ENCODE measurements at regions not wholly inside any gene's neighbourhood (a gene's known extent, or its start where the extent isn't known, plus 50 kb on each side); places are given as distances from the start of the nearest gene placed in this dataset.
"Not testable (repeated sequence)": the region's sequence is repeated elsewhere in the genome, so short reads cannot be mapped to it uniquely, and the experiment has no call there.

DNA sequence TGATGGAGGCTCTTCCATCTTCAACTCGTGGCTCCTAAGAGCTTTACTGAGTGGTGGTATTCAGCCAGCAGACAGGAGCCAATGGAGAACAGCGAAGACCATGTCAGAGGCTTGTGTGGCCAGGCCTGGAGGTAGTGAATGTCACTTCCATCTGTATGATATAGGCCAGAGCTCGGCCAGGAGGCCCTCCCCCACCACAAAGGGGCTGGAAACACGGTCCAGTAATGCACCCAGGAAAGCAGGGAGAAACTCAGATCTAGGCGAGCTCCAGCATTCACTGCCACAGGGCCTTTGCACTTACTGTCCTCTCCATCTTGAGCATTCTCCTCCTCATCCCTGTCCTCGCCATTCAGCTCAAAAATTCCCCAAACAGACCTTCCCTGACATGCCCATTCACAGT is 555.3 kb upstream of the C16orf82 start:
- DNase-seq, result no peak

DNA sequence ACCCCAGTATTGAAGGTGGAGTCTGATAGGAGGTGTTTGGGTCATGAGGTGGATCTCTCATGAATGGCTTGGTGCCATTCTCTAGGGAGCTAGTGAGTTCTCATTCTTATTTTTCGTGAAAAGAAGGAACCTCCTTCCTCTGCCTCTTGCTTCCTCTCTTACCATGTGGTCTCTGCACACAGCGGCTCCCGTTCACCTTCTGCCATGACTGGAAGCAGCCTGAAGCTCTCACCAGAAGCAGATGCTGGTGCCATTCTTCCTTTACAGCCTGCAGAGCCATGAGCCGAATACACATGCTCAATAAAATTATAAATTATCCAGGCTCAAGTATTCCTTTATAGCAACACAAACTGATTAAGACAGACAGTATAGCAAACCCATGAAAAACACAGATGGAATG is 545.1 kb upstream of the C16orf82 start:
- DNase-seq, result no peak

DNA sequence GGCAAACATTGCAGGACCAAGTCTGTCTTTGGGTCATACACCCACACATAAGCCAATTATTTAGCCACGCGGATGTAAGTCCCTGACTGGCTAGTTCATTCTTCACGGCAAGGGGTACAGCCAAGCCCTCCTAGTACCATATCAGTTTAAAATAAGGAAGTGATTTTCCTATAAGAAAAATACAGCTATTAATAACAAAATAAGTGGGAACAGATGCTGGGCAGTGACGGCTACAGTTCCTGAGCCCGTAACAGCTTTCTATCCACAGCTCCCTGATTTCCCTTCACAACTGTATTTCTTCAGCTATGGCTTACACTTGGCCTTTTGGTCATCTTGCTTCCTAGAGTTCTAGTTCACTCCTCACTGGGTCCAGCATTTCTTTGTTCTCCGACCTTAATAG is 542.4 kb upstream of the C16orf82 start:
- no peak for DNase-seq

DNA sequence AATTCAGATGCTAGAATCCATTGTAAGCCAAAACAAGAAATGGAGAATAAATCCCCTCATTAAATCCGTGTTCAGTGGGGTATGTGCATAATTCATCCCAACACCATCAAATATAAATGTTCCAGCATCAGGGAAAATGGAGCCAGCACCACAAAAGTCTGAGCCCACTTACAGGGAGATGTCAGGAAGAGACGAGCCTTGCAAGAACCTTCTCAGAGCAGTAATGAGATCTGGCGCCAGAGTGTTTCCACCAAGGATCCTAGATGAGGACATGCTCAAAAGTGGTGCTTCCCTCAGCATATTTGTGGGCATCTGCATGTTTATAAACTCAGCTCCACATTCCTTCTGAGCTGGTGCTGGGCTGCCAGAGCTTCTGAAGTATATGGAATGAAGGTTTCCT is 541.9 kb upstream of the C16orf82 start:
- no peak for DNase-seq

DNA sequence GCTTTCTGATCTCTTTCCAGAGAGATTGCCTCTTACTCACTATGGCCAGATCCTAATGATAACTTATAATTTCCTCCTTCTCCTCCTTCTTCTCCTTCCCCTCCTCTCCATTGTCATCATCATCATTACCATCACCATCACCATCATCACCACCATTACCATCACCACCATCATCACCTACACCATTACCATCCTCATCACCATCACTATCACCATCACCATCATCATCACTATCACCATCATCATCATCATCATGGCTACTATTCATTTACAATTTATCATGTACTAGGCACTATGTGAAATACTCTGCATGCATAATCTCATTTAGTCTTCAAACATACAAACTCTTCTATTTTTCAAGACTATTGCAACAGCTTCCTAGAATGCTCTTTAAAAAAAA is 540.9 kb upstream of the C16orf82 start:
- DNase-seq, result no peak

DNA sequence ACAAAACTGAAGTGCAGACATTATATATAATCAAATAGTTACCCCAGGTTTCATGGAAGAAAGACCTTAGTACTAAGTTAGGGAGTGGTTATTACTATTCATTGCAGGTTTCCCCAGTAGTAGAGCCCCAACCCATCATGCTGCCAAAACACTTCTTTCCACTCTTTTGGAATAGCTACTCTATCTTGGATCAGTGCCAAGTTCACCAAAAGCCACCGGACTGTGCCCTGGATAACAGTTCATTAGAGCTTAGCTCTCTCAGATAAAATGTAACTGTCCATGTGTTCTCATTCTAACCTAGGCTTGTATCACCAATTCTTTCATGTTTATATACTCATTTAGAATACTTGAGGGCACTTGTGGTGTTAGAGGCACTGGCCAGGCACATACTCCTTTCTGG is 540.1 kb upstream of the C16orf82 start:
- DNase-seq, result no peak

DNA sequence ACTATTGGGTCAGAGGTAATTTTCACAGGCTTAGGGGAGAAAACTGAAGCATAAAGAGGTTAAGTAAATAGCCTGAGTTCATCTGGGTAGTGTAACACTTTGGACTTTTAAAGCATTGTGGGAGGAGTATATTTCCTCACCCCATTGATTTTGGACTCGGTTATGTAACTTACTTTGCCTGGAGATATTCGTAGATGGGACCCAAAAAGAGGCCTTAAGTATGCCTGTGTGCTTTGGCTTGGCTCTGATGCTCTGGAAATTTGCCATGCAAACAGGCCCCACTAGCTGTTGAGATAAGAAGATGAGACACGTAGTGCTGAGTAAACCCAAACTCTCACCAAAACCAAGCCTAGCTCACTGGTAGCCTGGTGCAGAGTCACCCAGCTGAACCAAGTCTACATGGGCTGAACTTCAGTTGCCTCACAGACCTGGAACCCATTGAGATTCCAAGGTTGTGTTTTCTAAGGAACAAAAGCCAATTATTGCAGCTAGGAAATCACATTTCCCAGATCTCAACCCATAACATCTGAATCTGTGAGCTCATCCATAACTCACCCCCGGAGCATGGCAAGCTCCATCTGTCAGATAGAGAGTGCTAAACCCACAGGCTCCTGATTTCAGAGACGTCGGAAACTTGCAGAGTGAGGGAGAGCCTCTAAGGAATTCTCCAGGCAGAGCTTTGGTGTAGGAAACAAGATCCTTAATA is 536.0 kb upstream of the C16orf82 start:
- no peak for DNase-seq

DNA sequence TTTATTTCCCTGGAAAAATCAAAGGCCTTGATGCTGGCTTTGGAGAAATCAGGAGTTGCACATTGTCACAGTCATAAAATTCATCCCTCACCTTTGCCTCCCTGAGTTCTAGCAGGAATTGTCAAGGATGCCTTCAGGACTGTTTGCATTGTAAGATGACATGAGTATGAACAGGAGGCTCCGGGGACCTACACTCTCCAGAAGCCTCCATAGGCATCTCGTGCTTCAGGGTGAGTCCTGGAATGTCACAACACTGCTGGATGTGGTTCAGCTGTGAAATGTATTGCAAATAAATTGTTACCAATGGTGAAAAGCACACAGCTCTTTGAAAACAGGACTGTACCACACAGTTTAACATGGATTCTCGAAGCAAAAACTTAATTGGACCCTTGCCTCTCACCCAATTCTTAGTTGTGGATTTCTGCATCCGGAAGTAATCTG is 535.4 kb upstream of the C16orf82 start:
- DNase-seq, result no peak

DNA sequence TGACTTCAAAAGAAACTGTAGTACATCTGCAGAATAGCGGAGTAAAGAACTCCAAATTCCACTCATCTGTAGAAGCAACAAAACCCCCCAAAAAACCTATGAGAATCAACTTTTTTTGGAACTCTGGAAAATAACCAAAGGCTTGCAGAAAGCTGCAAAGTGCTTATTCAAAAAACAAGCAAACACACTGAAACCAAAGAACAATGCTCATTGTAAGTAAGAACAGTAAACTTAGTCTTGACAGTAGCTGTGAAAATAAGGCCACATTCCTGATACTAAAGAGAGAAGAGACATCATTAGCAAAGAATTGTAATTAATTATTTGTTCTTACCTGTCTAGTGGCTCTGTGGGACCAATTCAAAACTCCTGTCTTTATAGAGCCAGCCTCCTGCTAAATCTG is 534.3 kb upstream of the C16orf82 start:
- DNase-seq, result no peak

DNA sequence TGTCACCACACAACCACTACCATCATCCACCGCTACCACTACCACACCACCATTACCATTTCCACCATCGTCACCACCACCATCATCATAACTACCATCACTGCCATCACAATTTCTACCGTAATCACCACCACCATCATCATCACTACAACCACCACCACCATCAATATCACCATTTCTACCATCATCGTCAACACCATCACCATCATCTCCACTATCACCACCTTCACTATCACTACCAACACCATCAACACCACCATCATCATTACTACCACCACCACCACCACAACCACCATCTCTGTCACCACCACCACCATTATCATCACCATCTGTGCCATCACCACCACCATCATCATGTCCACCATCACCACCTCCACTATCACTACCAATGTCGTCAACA is 524.5 kb upstream of the C16orf82 start:
- no peak for DNase-seq

DNA sequence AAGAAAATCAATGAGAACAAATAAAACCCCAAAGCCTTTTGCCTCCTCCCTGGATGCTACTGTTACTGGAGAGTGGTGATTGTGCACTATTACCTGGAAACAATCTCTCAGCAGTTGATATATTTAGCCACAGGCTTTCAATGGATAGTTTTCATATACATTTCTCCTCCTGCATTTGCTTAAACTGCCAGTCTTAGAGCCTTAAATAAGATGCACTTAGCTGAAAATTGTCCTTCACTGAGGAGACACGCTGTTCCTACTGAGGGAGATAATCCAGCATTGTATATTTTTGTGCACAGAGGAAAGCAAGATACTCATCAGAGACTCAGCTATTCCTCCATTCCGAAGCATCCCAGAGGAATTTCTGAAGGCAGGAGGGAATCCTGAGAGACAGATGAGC is 520.2 kb upstream of the C16orf82 start:
- DNase-seq, result no peak

DNA sequence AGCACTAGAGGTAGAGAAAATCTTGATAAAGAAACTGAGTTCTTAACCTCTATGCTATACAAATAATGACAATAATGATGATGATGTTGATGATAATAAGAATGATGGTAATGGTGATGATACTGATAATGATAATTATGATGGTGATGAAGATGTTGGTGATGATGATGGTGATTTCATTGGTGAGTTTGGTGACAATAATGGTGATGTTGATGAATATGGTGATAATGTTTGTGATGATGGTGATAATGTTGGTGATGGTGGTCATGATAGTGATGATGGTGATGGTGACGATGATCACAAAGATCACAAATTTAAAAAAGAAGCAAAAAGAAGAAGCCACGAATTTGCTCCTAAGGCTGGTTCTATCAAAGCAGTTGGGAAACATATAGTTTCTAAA is 519.0 kb upstream of the C16orf82 start:
- no peak for DNase-seq

DNA sequence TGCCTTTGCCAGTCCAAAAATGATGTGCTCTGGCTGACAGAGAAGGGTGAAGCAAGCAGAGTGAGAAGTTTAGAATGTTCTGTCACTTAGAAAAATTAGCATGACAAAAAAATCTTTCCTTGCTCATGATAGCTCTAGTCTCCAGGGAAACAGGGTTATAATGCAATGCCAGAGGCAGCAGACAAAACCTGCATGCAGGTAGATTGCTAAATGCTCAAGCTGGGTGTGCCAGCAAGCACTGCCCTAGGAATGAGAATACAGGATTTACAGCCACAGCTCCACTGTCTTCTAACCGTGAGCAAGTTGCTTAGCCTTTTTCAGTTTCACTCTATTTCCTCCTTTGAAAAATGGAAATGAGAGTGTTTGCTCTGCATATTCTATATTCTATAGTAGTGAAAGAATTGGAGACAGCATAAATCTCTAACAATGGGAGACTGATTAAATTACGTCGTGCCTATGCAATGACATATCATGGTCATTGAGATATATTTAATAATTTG is 516.6 kb upstream of the C16orf82 start:
- no peak for DNase-seq

DNA sequence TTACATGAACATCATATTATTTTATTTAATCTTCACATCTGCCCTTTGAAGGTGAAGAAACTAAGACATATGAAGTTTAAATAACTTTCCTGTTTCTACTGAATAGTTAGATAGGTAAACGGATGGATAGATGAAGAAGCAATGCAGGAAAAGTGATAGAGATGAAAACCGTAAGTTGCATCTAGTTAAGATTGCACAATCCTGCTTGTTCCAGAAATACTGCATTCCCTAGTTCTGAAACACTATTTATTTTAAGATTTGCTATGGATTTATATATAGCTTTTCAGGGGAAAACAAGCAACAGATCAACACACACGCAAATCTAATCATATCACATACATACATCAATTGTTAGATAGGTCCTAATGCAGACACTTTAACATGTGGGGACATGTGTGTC is 512.7 kb upstream of the C16orf82 start:
- DNase-seq, result no peak

DNA sequence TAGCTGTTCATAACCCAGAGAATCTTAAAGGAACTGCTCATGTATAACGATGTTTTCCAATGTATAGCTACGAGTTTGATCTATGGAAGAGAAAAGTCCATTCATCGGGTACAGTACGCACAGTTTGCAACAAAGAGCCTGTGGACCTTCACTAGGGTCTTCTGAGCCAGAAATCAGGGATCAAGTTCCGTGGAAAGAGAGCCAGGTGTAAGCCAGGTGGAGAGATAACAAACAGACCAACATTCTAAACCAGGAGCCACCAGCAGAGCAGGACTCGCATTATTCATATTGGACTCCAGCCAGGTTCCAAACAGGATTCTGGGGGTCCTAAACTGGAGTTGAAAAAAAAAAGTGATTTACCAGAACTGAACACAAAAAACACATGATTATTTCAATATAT is 505.4 kb upstream of the C16orf82 start:
- DNase-seq, result no peak

DNA sequence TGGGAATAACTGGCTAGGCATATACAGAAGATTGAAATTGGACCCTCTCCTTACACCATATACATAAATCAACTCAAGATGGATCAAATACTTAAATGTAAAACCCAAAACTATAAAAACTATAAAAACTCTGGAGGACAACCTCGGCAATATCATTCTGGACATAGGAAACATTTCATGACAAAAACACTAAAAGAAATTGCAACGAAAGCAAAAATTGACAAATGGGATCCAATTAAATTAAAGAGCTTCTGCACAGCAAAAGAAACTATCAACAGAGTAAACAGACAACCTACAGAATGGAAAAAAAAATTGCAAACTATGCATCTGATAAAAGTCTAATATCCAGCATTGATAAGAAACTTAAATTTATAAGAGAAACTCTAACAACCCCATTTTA is 503.7 kb upstream of the C16orf82 start:
- no peak for DNase-seq

DNA sequence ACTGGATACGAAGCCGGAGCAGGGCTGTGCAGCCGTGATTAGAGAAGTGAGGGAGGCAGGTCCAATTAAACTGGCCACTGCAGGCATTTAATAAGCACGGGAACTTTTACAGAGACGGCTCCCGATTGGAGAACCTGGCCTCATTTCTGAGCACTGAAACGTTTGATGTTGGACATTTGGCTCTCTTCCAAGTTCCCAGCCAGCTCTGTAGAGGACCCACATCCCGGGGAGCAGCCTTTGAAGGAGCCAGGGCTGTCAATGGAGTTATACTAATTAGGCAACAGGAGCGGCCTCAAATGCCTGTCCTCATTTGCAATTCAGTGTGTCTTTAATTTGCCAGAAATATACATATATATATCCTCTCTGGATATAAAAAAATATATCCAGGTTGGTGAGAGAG is 499.4 kb upstream of the C16orf82 start:
- DNase-seq, result no peak

DNA sequence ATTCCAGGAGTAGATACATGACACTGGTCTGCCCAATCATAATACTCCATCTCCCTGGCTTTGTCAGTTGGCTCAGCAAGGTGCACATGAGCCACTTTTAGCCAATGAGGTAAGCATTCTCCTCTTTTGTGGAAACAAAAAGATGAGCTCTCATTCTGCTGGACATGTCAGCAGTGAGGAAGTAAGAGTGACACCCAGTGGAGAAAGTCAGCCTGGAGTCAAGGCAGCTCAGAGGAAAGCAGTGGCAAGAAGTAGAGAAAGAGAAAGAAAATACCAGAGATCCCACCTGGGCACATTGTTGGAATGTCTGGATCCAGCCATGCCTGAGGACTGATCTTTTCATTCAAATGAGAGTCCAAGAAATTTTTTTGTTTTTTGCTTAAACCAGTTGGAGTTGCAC is 496.9 kb upstream of the C16orf82 start:
- no peak for DNase-seq

DNA sequence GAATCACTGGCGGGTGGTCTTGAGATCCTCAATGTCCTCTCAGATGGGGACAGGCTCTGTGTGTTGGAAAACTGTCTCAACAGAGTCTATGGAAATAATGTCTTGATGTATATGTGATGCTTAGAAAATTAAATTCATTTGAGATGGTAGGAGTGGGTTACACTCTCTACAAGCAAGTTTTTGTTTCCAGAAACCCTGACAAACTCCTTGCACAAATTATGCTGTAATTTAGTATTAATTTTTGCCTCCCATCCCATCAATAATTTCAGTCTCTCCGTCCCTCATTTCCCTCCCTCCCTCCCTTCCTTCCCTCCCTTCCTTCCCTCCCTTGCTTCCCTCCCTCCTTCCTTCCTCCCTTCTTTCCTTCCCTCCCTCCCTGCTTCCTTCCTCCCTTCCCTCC is 488.0 kb upstream of the C16orf82 start:
- DNase-seq, result no peak

DNA sequence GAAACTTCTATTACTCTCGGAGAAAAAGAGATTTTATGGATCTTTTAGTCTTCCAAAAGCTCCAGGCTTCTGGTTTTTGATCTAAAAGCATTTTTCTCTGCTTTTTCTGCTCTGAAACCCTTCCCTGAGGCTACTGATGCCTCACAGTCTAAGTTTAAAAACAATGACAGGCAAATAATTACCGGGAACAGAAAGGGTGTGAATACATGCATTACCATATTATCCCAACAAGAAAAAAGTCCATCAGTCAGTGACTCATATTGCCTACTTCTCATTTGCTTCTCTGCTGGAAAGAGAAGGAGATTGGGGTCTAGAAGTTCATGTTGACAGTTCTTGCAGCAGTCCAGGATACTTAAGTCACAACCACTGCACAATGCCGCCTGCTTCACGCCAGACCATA is 482.9 kb upstream of the C16orf82 start:
- DNase-seq, result no peak

DNA sequence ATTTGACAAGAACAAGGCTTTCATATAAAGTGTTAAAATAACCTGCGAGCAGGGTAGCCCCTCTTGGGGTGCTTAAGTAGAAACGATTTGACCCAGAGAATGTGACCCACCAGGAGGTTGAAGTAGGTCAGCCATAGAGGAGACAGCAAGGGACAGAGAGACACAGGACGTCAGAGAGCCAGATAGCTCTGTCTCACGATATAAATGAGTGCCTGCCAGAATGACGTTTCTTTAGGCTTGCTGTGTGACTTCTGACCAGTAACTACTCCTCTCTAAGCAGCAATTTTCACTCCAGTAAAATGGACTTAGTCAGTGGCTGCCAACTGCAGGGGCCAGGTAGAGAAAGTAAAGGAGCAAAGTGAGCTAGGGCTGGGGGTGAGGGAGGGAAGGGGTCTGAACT is 473.0 kb upstream of the C16orf82 start:
- no peak for DNase-seq

DNA sequence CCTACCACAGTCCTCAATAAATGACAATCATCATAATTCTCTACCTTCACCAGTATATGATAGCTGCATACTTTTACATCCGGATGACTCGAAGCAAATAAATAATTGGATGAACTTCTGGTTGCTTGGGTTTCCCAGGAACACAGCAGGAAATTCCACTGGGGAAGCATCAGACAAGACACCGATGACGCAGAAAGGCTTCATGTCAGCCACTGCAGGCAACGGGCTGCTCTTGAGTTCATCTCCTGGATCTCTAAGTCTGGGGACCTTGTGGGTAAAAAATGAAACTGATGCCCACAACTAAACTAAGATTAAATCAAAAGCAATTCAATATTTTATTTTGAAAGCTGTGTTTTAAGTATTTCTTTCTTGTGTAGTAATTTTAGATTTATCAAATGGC is 472.1 kb upstream of the C16orf82 start:
- no peak for DNase-seq

DNA sequence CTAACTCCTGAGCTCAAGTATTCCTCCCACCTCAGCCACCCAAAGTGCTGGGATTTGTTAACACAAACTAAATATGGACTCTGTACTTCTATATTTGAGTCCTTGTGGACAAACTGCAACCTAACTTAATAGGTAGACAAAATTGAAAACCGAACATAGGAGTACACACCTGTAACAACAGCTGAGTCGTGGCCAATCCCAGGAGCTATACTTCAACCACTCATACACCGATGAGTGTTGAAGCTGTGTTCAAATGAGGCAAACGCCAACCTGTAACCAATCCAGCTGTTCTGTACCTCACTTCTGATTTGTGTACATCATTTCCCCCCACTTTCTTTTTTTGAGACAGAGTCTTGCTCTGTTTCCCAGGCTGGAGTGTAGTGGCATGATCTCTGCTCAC is 471.5 kb upstream of the C16orf82 start:
- no peak for DNase-seq

DNA sequence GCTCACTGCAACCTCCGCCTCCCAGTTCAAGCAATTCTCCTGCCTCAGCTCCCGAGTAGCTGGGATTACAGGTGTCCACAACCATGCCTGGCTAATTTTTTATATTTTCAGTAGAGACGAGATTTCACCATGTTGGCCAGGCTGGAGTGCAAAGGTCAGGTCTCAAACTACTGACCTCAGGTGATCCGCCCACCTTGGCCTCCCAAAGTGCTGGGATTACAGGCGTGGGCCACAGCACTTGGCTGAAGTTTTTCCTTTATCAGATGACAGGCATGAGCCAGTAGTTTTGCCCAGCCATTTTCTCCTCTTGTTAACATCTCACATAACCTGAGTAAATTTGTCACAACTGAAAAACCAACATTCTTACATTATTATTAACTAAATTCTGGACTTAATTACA is 470.7 kb upstream of the C16orf82 start:
- not testable (repeated sequence) for DNase-seq

DNA sequence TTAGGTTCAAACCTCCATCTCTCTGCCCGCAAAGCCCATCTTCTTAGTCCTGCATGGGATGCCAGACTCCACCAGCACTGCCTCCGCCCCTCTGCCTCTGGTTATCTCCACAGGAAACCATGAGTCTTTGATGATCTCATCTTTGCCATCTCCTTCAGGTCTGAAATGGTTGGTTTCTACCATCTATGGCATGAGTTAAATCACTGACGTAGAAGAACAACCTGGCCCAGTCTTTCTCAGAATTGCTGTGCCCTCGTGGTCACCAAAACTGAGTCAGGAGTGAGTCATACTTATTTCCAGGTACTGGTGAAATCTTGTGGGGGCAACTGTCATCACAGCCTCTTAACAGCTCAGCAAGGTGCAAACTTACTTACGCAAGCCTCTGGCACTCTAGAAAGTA is 468.7 kb upstream of the C16orf82 start:
- DNase-seq, result peak; percentile 82

Measured in activated effector memory CD4-positive, alpha-beta T cell treated with anti-CD3 and anti-CD28 coated beads, Interleukin-2, amount 50 U/mL, for 16 hours (primary cell).